ENCODE measurements at regions not wholly inside any gene's neighbourhood (a gene's known extent, or its start where the extent isn't known, plus 50 kb on each side); places are given as distances from the start of the nearest gene placed in this dataset.

- TF ChIP-seq CTCF (IDR thresholded peaks at IDR 0.05; ENCODE audit: low read depth, low read length, missing input control) (no peak), SP1 (IDR thresholded peaks at IDR 0.05) (no peak), REST (IDR thresholded peaks at IDR 0.05) (no peak), ZBTB33 (IDR thresholded peaks at IDR 0.05) (no peak), EGR1 (IDR thresholded peaks at IDR 0.05; ENCODE audit: low read depth in 2 of 2) (no peak), RAD21 (IDR thresholded peaks at IDR 0.05) (no peak), MAX (IDR thresholded peaks at IDR 0.05) (no peak), YY1 (IDR thresholded peaks at IDR 0.05) (no peak), RXRA (IDR thresholded peaks at IDR 0.05) (no peak)
Measured at GRCh38 chr1:60622486-60622885, 459.9 kb upstream of the NFIA start.
